HG03097 (cell line): ENCODE measurements at regions not wholly inside any gene's neighbourhood (a gene's known extent, or its start where the extent isn't known, plus 50 kb on each side); places are given as distances from the start of the nearest gene placed in this dataset.
"Not testable (repeated sequence)": the region's sequence is repeated elsewhere in the genome, so short reads cannot be mapped to it uniquely, and the experiment has no call there.

Source experiments
- ATAC-seq: cut with Tn5 transposase; IDR thresholded peaks from one replicate; pipeline ENCODE4 v1.9.1; 2021; ENCODE audit not compliant: unreplicated experiment, low FRiP score

GRCh38 chr5:120910629-120911028 is 446.5 kb downstream of the PRR16 start:
- ATAC-seq, result no peak

GRCh38 chr5:120913396-120913795 is 449.3 kb downstream of the PRR16 start:
- no peak for ATAC-seq

GRCh38 chr5:120917214-120917758 is 453.2 kb downstream of the PRR16 start:
- no peak for ATAC-seq

GRCh38 chr5:120919017-120919416 is 454.9 kb downstream of the PRR16 start:
- ATAC-seq, result no peak

DNA sequence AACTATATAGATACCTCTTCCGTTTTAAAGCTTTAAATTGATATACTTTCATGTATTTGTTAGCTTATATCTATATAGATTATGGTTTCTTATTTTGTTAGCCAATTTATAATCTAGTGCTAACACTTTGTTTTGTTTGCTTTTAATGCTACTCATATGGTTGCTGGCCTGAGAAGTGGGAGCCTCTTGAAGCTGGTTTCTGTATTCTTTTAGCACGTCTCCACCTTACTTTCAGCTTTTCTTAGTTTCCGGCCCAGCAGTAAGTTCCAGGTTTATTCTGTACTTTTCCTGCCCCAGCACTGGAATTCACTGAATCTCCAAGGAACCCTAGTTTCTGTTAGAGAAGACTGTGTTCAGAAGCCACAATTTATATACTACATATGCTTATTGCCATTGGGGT is 458.9 kb downstream of the PRR16 start:
- ATAC-seq, result no peak

DNA sequence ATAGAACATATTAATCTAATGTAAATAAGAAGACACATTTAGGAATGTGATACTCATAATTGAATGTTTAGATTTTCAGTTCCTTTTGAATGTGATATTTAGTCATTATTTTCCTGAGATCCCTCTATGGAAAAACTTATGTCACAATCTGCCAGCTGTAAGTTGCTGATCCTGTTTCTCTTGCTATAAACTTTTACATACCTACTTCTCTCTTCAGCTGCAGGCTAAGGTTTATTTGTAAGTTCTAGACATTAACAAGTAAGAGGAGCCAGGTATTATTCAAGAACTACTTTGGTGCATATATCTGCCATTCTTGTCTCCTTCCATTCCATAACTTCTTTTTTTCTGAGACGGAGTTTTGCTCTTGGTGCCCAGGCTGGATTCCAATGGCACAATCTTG is 462.4 kb downstream of the PRR16 start:
- ATAC-seq, result no peak

- ATAC-seq, result no peak
These were observed 463.9 kb downstream of the PRR16 start for GRCh38 chr5:120927950-120928530.

GRCh38 chr5:120932480-120932879 is 468.4 kb downstream of the PRR16 start:
- ATAC-seq, result no peak

GRCh38 chr5:120934031-120934430 is 469.9 kb downstream of the PRR16 start:
- no peak for ATAC-seq

GRCh38 chr5:120936652-120937051 is 472.6 kb downstream of the PRR16 start:
- ATAC-seq, result no peak

GRCh38 chr5:120938604-120939003 is 474.5 kb downstream of the PRR16 start:
- no peak for ATAC-seq

DNA sequence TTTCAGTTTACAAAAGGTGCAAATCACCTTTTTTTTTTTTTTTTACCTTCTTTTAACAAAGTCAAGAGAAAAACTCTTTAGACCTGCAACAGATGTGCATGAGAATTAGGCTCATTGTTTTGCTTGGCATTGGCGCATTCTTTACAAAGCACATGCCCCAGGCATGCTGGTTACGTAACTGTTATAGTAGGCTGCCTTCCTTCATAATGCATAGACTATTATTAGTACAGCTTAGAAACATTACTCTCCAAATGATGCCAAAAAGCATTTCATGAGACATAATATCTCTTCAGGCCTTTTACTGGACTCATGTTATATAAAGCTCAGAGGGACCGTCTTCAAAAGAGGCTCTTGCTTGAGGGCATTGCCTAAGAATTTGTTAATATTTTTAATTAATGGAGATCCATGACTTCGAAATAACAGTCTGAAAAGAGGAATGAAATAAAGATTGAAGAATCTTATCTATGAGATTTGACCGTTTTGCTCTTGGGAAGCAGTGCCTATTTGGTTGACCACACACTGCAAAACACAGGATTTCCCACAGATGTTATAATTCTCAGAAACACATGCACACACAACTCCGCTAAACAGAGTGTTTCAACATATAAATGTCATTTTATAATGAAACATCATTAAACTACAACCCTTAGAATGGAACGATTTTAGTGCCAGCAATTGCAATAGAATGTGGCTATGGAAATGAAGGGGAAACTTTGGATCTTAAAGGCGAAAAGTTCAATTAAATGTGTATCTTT is 478.7 kb downstream of the PRR16 start:
- no peak for ATAC-seq

GRCh38 chr5:120949596-120949995 is 485.5 kb downstream of the PRR16 start:
- not testable (repeated sequence) for ATAC-seq

DNA sequence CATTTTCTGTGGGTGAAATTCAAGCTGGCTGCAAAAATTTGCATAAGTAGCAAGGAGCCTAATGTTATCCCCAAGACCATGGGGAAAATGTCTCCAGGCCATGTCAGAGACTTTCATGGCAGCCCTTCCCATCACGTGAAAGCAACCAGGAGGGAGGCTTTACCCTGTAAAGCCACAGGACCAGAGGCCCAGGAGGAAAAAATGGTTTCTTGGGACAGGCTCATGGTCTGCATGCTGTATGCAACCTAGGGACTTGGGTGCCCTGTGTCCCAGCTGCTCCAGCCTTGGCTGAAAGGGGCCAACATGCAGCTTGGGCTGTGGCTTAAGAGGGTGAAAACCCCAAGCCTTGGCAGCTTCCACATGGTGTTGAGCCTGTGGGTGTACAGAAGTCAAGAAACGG is 489.3 kb downstream of the PRR16 start:
- ATAC-seq, result not testable (repeated sequence)

DNA sequence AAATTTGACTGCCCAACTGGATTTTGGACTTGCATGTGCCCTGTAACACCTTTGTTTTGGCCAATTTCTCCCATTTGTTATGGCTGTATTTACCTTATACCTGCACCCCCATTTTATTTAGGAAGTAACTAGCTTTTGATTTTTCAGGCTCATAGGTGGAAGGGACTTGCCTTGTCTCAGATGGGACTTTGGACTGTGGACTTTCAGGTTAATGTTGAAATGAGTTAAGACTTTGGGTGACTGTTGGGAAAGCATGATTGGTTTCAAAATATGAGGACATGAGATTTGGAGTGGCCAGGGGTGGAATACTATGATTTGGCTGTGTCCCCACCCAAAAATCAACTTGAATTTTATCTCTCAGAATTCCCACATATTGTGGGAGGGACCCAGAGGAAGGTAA is 490.2 kb downstream of the PRR16 start:
- no peak for ATAC-seq

- ATAC-seq, result no peak
These were observed 491.7 kb downstream of the PRR16 start for GRCh38 chr5:120955795-120956194.

GRCh38 chr5:120958877-120959485 is 494.9 kb downstream of the PRR16 start:
- no peak for ATAC-seq

GRCh38 chr5:120960510-120960909 is 496.4 kb downstream of the PRR16 start:
- ATAC-seq, result no peak

- ATAC-seq, result no peak
These were observed 503.3 kb downstream of the PRR16 start for GRCh38 chr5:120967366-120967765.

- no peak for ATAC-seq
These were observed 510.6 kb downstream of the PRR16 start for GRCh38 chr5:120974690-120975089.

GRCh38 chr5:120982351-120982750 is 518.3 kb downstream of the PRR16 start:
- no peak for ATAC-seq

DNA sequence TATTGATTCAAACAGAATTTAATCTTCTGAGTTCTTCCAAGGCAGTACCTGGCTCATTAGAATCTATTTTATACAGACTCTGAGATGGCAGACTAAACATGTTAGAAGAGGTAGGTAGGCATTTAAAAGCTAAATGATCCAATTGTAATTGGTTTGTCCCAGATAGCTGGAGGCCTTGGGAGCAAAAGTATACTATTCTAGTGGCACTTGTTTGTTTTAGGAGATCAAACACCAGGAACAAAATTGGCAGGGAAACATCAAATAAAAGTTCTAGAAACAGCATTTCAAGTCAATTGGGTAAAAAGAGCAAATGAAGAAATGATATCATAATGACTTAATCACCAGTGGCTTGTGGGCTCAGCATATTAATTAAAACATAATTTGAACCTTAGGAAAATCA is 521.4 kb downstream of the PRR16 start:
- ATAC-seq, result no peak
